GM18505 (cell line): ENCODE measurements at regions not wholly inside any gene's neighbourhood (a gene's known extent, or its start where the extent isn't known, plus 50 kb on each side); places are given as distances from the start of the nearest gene placed in this dataset.
A peak's percentile ranks its signal among the peaks of the same experiment; 100 is the strongest.

Source experiments
- ATAC-seq: cut with Tn5 transposase; IDR thresholded peaks from one replicate; pipeline ENCODE4 v1.9.1; 2021; ENCODE audit not compliant: unreplicated experiment
- POLR2A ChIP-seq: IDR thresholded peaks from 4 replicates; pipeline ENCODE4 v1.6.1; 2011; ENCODE audit warnings: borderline replicate concordance; ENCODE audit not compliant: insufficient read depth, insufficient read length; ENCODE audit errors: extremely low read depth

- no peak for ATAC-seq
Observed at GRCh38 chr11:37525336-37525735, 927.3 kb upstream of the RAG2 start.

GRCh38 chr11:37519781-37520180, 921.7 kb upstream of the RAG2 start:
- ATAC-seq: no peak
- no peak for TF ChIP-seq POLR2A

More at GRCh38 chr11:37525336-37525735, 927.3 kb upstream of the RAG2 start:
- TF ChIP-seq POLR2A: no peak

- no peak for TF ChIP-seq POLR2A
- ATAC-seq: no peak
Observed at GRCh38 chr11:37512156-37512780, 914.2 kb upstream of the RAG2 start.

GRCh38 chr11:37511425-37511933, 913.4 kb upstream of the RAG2 start:
- no peak for ATAC-seq
- no peak for TF ChIP-seq POLR2A

GRCh38 chr11:37509506-37509905, 911.5 kb upstream of the RAG2 start:
- no peak for ATAC-seq
- TF ChIP-seq POLR2A: no peak

GRCh38 chr11:37506531-37506930, 908.5 kb upstream of the RAG2 start:
- ATAC-seq: no peak
- no peak for TF ChIP-seq POLR2A

- no peak for TF ChIP-seq POLR2A
- no peak for ATAC-seq
Observed at GRCh38 chr11:37505406-37505805, 907.4 kb upstream of the RAG2 start.

- no peak for ATAC-seq
Observed at GRCh38 chr11:37504921-37505320, 906.9 kb upstream of the RAG2 start.

GRCh38 chr11:37504060-37504611, 906.1 kb upstream of the RAG2 start:
- no peak for TF ChIP-seq POLR2A
- ATAC-seq: peak; percentile 93

More at GRCh38 chr11:37504921-37505320, 906.9 kb upstream of the RAG2 start:
- TF ChIP-seq POLR2A: no peak

GRCh38 chr11:37503411-37504059, 905.5 kb upstream of the RAG2 start:
- ATAC-seq: peak; percentile 52
- TF ChIP-seq POLR2A: no peak

- no peak for ATAC-seq
Observed at GRCh38 chr11:37502202-37502601, 904.2 kb upstream of the RAG2 start.

GRCh38 chr11:37500425-37500824, 902.4 kb upstream of the RAG2 start:
- no peak for TF ChIP-seq POLR2A
- ATAC-seq: no peak

More at GRCh38 chr11:37502202-37502601, 904.2 kb upstream of the RAG2 start:
- TF ChIP-seq POLR2A: no peak

- ATAC-seq: no peak
- no peak for TF ChIP-seq POLR2A
Observed at GRCh38 chr11:37497326-37497725, 899.3 kb upstream of the RAG2 start.

- no peak for TF ChIP-seq POLR2A
- ATAC-seq: no peak
Observed at GRCh38 chr11:37496201-37496600, 898.2 kb upstream of the RAG2 start.
